Activated naive CD8-positive, alpha-beta T cell treated with anti-CD3 and anti-CD28 coated beads, Interleukin-2, amount 10 ng/mL, durations not matched to agents 7 days and 5 days (primary cell): ENCODE measurements at regions not wholly inside any gene's neighbourhood (a gene's known extent, or its start where the extent isn't known, plus 50 kb on each side); places are given as distances from the start of the nearest gene placed in this dataset.
"Not testable (repeated sequence)": the region's sequence is repeated elsewhere in the genome, so short reads cannot be mapped to it uniquely, and the experiment has no call there.

Experiments
- ATAC-seq: fragments of 150-1000 bp; cut with Tn5 transposase; one replicate; pipeline ENCODE4 v1.10.0; 2021; ENCODE audit warnings: low read depth, moderate library complexity
- POLR2A ChIA-PET: fragments of 350-600 bp; sonication (Branson Sonifier 250); formaldehyde crosslinking; loops from one replicate; lab custom pipeline; 2021; ENCODE audit warnings: antibody characterized with exemption; lab: Charles Lee
- DNase-seq: peaks from one replicate; pipeline ENCODE4 v3.0.0; 2021
- H3K27ac Mint-ChIP-seq: one replicate; pipeline ENCODE4 v1.8.0; 2022; ENCODE audit warnings: mild to moderate bottlenecking, mixed read lengths
- H3K27me3 Mint-ChIP-seq: one replicate; pipeline ENCODE4 v1.8.0; 2022; ENCODE audit warnings: mild to moderate bottlenecking, moderate library complexity, mixed read lengths
- H3K36me3 Mint-ChIP-seq: one replicate; pipeline ENCODE4 v1.8.0; 2021; ENCODE audit warnings: mild to moderate bottlenecking, mixed read lengths
- H3K4me1 Mint-ChIP-seq: one replicate; pipeline ENCODE4 v1.8.0; 2021; ENCODE audit warnings: mixed read lengths
- H3K4me3 Mint-ChIP-seq: one replicate; pipeline ENCODE4 v1.8.0; 2022; ENCODE audit warnings: mild to moderate bottlenecking, moderate library complexity, mixed read lengths
- H3K9me3 Mint-ChIP-seq: one replicate; pipeline ENCODE4 v1.8.0; 2021; ENCODE audit warnings: mixed read lengths

DNA sequence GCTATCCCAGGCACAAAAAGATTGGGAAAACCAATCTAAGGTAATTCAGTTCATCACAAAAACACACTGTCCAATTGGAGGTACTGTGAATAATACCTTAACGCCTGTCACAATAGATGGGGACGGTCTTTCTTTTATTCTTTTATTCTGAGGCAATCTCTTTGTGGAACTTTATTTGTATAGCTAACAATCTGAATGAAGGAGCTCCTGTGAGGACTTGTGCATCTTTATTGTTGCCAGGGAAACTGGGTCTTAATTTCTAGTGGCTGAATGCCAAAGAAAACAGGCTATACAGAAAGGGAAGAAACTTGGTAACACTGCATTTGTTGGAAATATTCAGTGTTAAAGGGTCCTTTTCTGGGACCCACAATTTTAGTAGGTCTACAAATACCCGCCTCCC, 546.9 kb upstream of the C9orf72 start:
- DNase-seq (no peak), ATAC-seq (no peak)
- Mint-ChIP-seq H3K9me3 (no peaks in the 10 kb centered on the region), H3K4me1 (no peaks in the 10 kb centered on the region), H3K36me3 (no peaks in the 10 kb centered on the region), H3K27me3 (no peaks in the 10 kb centered on the region), H3K27ac (no peak overlapping the region), H3K4me3 (no peak overlapping the region)
- POLR2A ChIA-PET = no interaction called here

- Mint-ChIP-seq H3K4me1 (no peaks in the 10 kb centered on the region), H3K36me3 (no peaks in the 10 kb centered on the region), H3K27me3 (no peaks in the 10 kb centered on the region), H3K9me3 (no peaks in the 10 kb centered on the region), H3K27ac (no peak overlapping the region), H3K4me3 (no peak overlapping the region)
- ATAC-seq (no peak), DNase-seq (no peak)
- POLR2A ChIA-PET = no interaction called here
These were observed 547.3 kb upstream of the C9orf72 start for GRCh38 chr9:28120626-28121025.

DNA sequence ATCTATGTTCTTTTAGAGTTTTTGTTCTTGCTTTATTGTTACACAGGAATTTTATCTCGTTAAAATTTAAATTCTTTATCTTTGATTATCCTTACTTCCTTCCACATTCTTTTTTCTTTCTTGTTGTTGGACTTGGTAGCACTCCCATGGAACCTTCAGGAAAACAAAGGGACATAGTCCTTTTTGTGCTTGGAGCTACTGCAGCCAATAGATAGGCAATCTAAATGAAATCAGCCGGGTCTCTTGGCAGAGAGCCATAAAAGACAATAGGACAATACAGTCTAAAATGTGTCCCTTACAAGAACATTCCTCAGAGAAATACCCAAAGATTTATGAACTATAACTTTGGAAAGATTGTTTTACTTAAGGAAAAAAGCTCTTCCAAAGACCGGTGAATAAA, 548.1 kb upstream of the C9orf72 start:
- POLR2A ChIA-PET = no interaction called here
- H3K4me1 Mint-ChIP-seq = no peaks in the 10 kb centered on the region
- H3K27me3 Mint-ChIP-seq = no peaks in the 10 kb centered on the region
- H3K9me3 Mint-ChIP-seq = no peaks in the 10 kb centered on the region
- no peak overlapping the region for H3K27ac Mint-ChIP-seq
- H3K4me3 Mint-ChIP-seq = no peak overlapping the region
- DNase-seq (no peak), ATAC-seq (no peak)
- no peaks in the 10 kb centered on the region for H3K36me3 Mint-ChIP-seq

- ATAC-seq = no peak
- POLR2A ChIA-PET = no interaction called here
- Mint-ChIP-seq H3K36me3 (no peaks in the 10 kb centered on the region), H3K27ac (no peak overlapping the region), H3K9me3 (no peaks in the 10 kb centered on the region), H3K4me1 (no peaks in the 10 kb centered on the region), H3K27me3 (no peaks in the 10 kb centered on the region), H3K4me3 (no peak overlapping the region)
- DNase-seq = no peak
These were observed 551.6 kb upstream of the C9orf72 start for GRCh38 chr9:28124917-28125316.

- no peaks in the 10 kb centered on the region for H3K36me3 Mint-ChIP-seq
- no peaks in the 10 kb centered on the region for H3K27me3 Mint-ChIP-seq
- no peaks in the 10 kb centered on the region for H3K4me1 Mint-ChIP-seq
- DNase-seq = no peak
- no peak for ATAC-seq
- H3K4me3 Mint-ChIP-seq = no peak overlapping the region
- H3K27ac Mint-ChIP-seq = no peak overlapping the region
- no peaks in the 10 kb centered on the region for H3K9me3 Mint-ChIP-seq
- POLR2A ChIA-PET = no interaction called here
These were observed 553.8 kb upstream of the C9orf72 start for GRCh38 chr9:28127101-28127500.

- H3K36me3 Mint-ChIP-seq = no peaks in the 10 kb centered on the region
- no peaks in the 10 kb centered on the region for H3K9me3 Mint-ChIP-seq
- H3K27me3 Mint-ChIP-seq = no peaks in the 10 kb centered on the region
- ATAC-seq (no peak), DNase-seq (no peak)
- H3K27ac Mint-ChIP-seq = no peak overlapping the region
- no peaks in the 10 kb centered on the region for H3K4me1 Mint-ChIP-seq
- POLR2A ChIA-PET = no interaction called here
- H3K4me3 Mint-ChIP-seq = no peak overlapping the region
These were observed 561.2 kb upstream of the C9orf72 start for GRCh38 chr9:28134446-28134976.

- DNase-seq (no peak), ATAC-seq (no peak)
- no peak overlapping the region for H3K27ac Mint-ChIP-seq
- no peaks in the 10 kb centered on the region for H3K36me3 Mint-ChIP-seq
- no peaks in the 10 kb centered on the region for H3K27me3 Mint-ChIP-seq
- H3K9me3 Mint-ChIP-seq = no peaks in the 10 kb centered on the region
- H3K4me1 Mint-ChIP-seq = no peaks in the 10 kb centered on the region
- POLR2A ChIA-PET = no interaction called here
- H3K4me3 Mint-ChIP-seq = no peak overlapping the region
These were observed 562.3 kb upstream of the C9orf72 start for GRCh38 chr9:28135549-28135948.

DNA sequence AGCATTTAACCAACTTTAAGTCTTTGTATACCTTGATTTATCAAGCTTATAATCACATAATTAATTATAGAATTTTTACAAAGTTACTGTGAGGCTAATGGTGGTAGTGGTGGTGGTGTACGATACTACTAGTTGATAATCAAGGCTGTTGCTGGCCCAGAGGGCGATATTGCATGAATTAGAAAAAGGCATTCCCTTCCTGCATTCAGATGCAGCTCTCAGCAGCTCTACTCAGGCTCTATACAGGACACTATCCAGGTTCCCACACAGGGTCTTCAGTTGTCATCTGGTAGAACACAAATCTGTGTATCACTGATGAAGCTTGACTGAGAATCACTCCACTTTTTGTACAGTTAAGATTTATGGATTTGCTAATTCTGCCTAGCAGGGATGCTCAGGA, 562.8 kb upstream of the C9orf72 start:
- H3K27ac Mint-ChIP-seq = no peak overlapping the region
- H3K36me3 Mint-ChIP-seq = no peaks in the 10 kb centered on the region
- DNase-seq (no peak), ATAC-seq (no peak)
- H3K9me3 Mint-ChIP-seq = no peaks in the 10 kb centered on the region
- H3K4me1 Mint-ChIP-seq = no peaks in the 10 kb centered on the region
- no peak overlapping the region for H3K4me3 Mint-ChIP-seq
- POLR2A ChIA-PET = no interaction called here
- no peaks in the 10 kb centered on the region for H3K27me3 Mint-ChIP-seq

- POLR2A ChIA-PET = not testable (repeated sequence)
These were observed 574.1 kb upstream of the C9orf72 start for GRCh38 chr9:28147430-28147829.

DNA sequence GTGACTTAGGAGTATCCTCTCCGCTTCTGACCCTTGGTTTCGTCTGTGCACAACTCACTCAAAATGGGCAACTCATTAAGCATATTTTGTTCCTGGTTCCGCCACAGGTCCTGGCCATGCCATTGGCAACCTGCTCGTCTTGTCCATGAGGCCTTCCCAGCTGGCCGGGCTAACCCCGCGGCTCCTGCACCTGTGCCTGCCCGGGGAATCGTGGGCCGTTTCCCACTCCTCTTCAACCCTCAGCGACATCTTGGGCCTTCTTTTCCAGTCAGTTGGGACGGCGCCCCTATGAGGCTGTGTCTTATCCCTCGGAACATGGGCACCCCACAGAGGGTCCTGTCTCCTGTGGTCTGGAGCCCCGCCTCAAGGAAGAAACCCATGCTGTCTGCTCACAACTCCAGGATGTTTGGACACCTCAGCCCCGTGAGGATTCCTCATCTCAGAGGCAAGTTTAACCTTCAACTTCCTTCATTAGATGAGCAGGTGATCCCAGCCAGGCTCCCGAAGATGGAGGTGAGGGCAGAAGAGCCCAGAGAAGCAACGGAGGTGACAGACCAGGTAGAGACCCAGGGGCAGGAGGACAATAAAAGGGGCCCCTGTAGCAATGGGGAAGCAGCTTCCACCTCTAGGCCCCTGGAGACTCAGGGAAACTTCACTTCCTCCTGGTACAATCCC, 574.8 kb upstream of the C9orf72 start:
- H3K4me3 Mint-ChIP-seq, H3K36me3 Mint-ChIP-seq, H3K4me1 Mint-ChIP-seq, H3K27me3 Mint-ChIP-seq, POLR2A ChIA-PET, H3K9me3 Mint-ChIP-seq, DNase-seq, H3K27ac Mint-ChIP-seq, ATAC-seq: not testable (repeated sequence)

More at GRCh38 chr9:28147430-28147829, 574.1 kb upstream of the C9orf72 start:
- not testable (repeated sequence) for H3K9me3 Mint-ChIP-seq, H3K4me1 Mint-ChIP-seq, ATAC-seq, H3K36me3 Mint-ChIP-seq, H3K27me3 Mint-ChIP-seq, H3K4me3 Mint-ChIP-seq, DNase-seq, H3K27ac Mint-ChIP-seq

DNA sequence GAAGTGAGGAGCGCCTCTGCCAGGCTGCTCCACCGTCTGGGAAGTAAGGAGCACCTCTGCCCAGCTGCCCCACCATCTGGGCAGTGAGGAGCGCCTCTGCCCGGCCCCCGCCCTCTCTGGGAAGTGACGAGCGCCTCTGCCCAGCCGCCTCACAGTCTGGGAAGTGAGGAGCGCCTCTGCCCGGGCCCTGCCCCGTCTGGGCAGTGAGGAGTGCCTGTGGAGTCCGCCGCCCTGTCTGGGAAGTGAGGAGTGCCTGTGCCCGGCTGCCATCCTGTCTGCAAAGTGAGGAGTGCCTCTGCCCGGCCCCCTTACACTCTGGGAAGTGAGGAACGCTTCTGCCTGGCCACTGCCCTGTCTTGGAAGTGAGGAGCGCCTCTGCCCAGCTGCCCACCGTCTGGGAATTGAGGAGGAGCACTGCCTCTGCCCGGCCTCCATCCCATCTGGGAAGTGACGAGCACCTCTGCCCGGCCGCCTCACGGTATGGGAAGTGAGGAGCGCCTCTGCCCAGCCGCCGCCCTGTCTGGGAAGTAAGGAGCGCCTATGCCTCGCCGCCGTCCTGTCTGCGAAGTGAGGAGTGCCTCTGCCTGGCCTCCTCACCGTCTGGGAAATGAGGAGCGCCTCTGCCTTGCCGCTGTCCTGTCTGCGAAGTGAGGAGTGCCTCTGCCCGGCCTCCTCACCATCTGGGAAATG, 576.2 kb upstream of the C9orf72 start:
- H3K4me3 Mint-ChIP-seq, H3K27me3 Mint-ChIP-seq, H3K36me3 Mint-ChIP-seq, DNase-seq, H3K9me3 Mint-ChIP-seq, POLR2A ChIA-PET, ATAC-seq, H3K4me1 Mint-ChIP-seq, H3K27ac Mint-ChIP-seq: not testable (repeated sequence)

DNA sequence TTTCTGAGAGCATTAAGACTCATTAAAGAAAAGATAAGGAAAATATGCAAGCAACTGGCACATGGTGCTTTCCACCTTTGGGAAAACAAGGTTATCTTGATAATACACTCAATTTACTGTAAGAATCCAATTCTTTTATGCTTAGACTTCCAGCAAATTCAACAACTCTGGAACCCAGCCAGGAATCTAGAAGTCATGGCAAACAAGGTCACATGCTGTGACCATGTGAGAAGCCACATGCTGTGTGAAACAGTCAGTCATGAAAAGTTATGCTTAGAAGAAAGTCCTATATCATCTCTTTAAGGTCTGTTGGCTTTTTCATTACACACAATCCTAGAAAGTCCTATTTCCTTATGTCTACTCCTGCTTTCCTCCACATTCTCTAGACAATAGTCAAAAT, 581.8 kb upstream of the C9orf72 start:
- Mint-ChIP-seq H3K27me3 (no peaks in the 10 kb centered on the region), H3K36me3 (no peaks in the 10 kb centered on the region), H3K4me1 (no peaks in the 10 kb centered on the region), H3K4me3 (no peak overlapping the region), H3K9me3 (peaks cover 4% of the 10 kb centered on the region), H3K27ac (no peak overlapping the region)
- ATAC-seq (no peak), DNase-seq (no peak)
- POLR2A ChIA-PET = no interaction called here

GRCh38 chr9:28155671-28156070, 582.4 kb upstream of the C9orf72 start:
- peaks cover 2% of the 10 kb centered on the region for H3K9me3 Mint-ChIP-seq
- no peaks in the 10 kb centered on the region for H3K27me3 Mint-ChIP-seq
- POLR2A ChIA-PET = no interaction called here
- ATAC-seq (no peak), DNase-seq (no peak)
- H3K27ac Mint-ChIP-seq = no peak overlapping the region
- H3K4me1 Mint-ChIP-seq = no peaks in the 10 kb centered on the region
- H3K36me3 Mint-ChIP-seq = no peaks in the 10 kb centered on the region
- no peak overlapping the region for H3K4me3 Mint-ChIP-seq

GRCh38 chr9:28158451-28158850, 585.2 kb upstream of the C9orf72 start:
- no peak overlapping the region for H3K27ac Mint-ChIP-seq
- POLR2A ChIA-PET = no interaction called here

More at GRCh38 chr9:28158451-28158850, 585.2 kb upstream of the C9orf72 start:
- Mint-ChIP-seq H3K4me1 (no peaks in the 10 kb centered on the region), H3K36me3 (no peaks in the 10 kb centered on the region), H3K9me3 (peaks cover 2% of the 10 kb centered on the region), H3K4me3 (no peak overlapping the region), H3K27me3 (no peaks in the 10 kb centered on the region)
- no peak for ATAC-seq
- DNase-seq = no peak
